GM19455 (cell line): ENCODE measurements at regions not wholly inside any gene's neighbourhood (a gene's known extent, or its start where the extent isn't known, plus 50 kb on each side); places are given as distances from the start of the nearest gene placed in this dataset.

Source experiments
- ATAC-seq: cut with Tn5 transposase; IDR thresholded peaks from one replicate; pipeline ENCODE4 v1.9.1; 2021; ENCODE audit not compliant: unreplicated experiment

GRCh38 chr4:151908734-151909497, 148.1 kb upstream of the GATB start:
- no peak for ATAC-seq

DNA sequence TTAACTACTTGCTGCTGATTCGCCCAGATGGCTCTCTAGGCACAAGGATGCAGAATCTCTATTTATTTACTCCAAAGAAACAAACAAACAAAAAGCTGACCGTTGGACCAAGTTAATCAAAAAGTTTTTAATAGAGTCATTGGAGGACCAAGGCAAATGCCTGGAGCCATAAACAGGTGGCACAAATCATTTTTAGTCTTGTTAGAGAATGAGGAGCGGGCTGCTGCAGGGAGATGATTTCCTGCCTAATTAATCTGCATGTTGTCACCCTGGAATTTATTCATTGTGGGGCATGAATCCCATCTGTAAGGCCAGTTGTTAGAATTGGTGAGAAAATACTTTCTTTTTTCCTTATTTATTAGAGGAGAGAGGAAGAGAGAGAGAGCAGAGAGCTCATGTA, 147.4 kb upstream of the GATB start:
- ATAC-seq: no peak

GRCh38 chr4:151906438-151906837, 145.6 kb upstream of the GATB start:
- ATAC-seq: no peak

- ATAC-seq: peak; percentile 86
Observed at GRCh38 chr4:151905197-151905596, 144.4 kb upstream of the GATB start.

- no peak for ATAC-seq
Observed at GRCh38 chr4:151901631-151902030, 140.8 kb upstream of the GATB start.

GRCh38 chr4:151896880-151897279, 136.1 kb upstream of the GATB start:
- no peak for ATAC-seq

GRCh38 chr4:151895671-151896070, 134.9 kb upstream of the GATB start:
- no peak for ATAC-seq

- no peak for ATAC-seq
Observed at GRCh38 chr4:151894246-151894645, 133.4 kb upstream of the GATB start.

GRCh38 chr4:151888367-151888866, 127.6 kb upstream of the GATB start:
- no peak for ATAC-seq

DNA sequence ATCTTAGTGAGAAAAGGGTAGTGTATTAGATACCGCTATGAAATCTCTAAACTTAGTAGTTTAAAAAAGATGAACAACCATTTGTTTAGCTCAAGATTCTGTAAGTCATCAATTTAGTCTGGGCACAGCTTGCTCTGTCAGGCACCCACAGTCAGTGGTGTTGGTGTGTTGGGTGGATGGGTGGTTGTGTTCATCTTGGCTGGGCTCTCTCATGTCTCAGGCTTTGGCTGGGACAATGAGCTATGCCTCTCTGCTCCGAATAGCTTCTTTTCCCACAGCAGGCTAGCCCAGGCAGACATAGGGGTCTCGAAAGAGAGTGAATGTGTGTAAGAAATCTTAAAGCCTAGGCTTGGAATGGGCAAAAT, 127.0 kb upstream of the GATB start:
- peak; percentile 30 for ATAC-seq

DNA sequence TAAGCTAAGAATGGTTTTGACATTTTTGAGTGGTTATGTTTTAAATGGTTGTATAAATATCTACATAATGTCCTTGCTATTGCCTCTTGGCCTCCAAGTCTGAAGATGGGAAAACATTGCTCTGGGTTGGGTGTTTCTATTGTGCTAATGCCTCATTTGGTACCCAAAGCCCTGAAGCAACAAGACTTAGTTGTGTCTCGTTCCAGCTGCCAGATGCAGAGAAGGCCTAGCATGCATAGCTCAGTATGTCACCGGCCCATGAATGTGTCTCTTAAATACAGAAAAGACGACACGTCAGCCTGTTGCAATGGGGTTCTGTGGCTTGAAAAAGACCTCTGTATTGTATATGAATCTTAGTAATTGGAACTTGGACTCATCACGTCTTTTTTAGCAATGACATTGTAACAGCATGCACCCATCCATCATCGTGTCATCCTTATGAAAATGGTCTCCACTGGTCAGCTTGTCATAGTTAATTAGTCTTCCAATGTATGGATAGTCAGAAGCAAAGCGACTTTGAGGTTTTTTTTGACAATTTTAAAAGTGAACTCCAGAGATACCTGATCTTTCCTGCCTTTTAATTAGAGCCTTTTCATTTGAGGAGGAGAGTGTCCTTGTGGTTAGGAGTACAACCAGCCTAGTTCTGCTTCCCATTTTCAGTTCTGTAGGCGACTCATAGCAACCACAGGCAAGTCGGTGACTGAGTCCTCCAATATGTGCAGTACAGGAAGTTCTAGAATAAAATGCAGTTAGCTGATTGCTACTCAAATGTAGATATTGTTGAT, 126.4 kb upstream of the GATB start:
- peak; percentile 82 for ATAC-seq

DNA sequence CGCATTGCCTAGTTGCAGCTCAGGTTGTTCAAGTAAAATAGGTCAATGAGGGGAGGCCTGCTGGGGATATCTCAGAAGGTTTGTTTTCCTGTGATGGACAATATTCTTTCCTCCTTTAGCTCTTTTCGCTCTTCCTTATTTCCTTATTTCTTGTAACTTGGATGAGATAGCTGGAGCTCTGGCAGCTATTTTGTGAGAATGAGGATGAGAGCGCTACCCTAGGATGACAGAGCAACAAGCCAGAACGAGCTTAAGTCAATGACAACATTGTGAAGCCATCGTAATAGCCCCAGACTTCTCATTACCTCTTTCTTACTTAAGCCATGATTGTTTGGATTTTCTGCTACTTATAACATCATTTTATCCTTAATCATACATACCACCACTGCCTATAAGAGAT, 124.3 kb upstream of the GATB start:
- ATAC-seq: no peak

GRCh38 chr4:151883747-151884146, 122.9 kb upstream of the GATB start:
- ATAC-seq: no peak

GRCh38 chr4:151882072-151882803, 121.4 kb upstream of the GATB start:
- no peak for ATAC-seq

DNA sequence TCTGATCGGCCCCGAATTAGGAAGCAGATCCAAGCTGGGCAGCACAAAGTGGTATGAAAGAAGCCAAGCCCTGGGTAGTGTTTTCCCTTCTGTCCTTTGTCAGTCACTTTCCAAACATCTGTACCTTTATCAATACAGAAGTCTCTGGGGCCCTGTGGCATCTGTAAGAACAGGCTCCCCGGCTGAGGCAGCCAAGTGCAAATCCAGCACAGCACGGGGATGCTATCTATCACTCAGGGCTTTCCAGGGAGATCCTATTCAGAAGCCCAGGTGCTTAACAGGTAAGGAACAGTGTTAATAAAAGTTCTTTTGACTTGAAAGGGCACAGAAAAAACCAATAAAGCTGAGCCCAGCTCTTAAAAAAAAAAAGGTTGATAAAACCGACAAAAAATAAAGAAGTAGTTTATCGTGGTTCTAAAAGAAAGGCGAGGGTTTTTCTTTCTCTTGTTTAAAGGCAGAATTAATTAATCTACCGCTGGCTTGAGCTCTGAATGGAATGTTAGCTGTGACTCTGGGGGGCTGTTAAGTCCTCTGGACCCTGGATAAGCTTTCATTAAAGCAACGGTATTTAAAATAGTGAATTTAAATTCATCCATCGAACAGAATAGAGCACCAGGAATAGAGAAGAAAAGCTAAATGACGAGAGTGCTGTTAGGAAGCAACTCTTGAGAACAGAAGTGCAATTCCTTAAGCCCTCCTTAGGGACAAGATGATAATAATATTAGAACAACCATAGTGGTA, 119.1 kb upstream of the GATB start:
- no peak for ATAC-seq

DNA sequence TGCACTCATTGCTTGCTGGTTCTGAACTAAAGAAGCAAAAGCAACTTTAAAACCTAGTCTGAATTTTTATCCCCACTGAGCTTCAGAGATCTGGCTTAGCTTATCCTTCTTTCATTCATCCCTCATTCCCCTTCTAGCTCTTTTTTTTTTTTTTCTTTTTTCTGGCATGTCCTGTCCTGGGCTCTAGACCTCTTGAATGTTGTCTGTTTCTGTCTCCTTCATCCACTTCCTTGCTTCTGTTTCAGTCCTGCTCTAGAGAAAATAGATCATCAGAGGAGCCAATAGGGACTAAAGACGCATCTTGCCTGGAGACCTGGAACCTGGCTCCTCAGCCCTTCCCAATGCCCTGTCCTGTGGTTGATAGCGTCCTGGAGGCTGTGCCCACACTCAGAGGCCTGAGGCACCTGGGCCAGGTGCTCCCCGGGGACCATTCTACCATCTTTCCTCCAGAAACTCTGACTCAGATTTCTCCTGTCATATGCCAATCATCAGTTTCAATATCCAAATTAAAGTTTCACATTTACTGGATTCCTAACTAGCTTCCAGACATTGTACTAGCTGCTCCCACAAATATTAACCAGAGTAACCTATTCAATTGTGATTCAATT, 115.7 kb upstream of the GATB start:
- no peak for ATAC-seq

- no peak for ATAC-seq
Observed at GRCh38 chr4:151874328-151874727, 113.5 kb upstream of the GATB start.

- no peak for ATAC-seq
Observed at GRCh38 chr4:151866592-151866918, 105.7 kb upstream of the GATB start.

DNA sequence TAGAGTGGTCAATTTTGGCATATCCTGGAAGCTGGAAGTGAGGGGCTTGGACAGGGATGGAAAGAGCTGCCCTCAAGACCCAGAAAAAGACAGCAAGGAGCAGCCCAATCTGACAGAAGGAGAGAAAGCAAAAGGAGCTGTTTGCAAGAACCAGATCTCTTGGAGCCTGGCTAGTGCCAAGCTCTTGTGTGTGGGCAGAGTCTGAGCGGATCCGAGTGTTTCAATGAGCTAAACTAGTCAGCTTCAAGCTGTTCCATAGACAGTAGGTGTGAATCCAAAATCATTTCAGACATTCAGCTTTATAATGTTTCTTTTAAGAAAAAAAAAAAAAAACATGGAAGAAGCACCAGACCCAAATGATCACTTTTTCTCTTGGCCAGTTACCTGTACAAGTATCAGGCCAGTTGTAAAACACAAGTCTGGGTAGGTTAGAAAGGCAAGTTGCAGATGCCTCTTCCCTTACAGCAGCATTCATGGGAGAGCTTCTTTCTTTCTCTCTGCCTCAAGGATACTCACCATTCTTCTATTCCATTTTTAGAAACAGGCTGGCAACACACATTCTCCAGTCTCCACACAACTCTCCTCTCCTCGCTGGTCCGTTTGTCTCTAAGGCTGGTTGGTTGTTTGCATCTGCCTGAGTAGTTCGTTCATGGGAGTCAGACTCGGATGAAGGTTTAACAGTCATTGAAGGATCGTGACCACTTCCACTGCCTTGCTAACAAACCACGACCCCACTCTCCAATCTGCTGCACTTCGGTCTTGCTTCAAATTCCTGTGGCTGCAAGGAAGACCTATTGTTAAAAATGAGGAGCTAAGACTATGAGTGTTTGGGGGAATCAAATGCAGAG, 105.2 kb upstream of the GATB start:
- ATAC-seq: no peak

GRCh38 chr4:151865312-151865711, 104.5 kb upstream of the GATB start:
- no peak for ATAC-seq
